ENCODE measurements at regions not wholly inside any gene's neighbourhood (a gene's known extent, or its start where the extent isn't known, plus 50 kb on each side); places are given as distances from the start of the nearest gene placed in this dataset.
"Not testable (repeated sequence)": the region's sequence is repeated elsewhere in the genome, so short reads cannot be mapped to it uniquely, and the experiment has no call there.

- DNase-seq (ENCODE audit: low read depth, low spot score): no peak
Measured at GRCh38 chr12:76664731-76665130, 99.2 kb upstream of the ZDHHC17 start.

GRCh38 chr12:76666290-76666835, 97.6 kb upstream of the ZDHHC17 start:
- no peak for DNase-seq (ENCODE audit: low read depth, low spot score)

GRCh38 chr12:76669981-76670380, 93.9 kb upstream of the ZDHHC17 start:
- DNase-seq (ENCODE audit: low read depth, low spot score): no peak

- no peak for DNase-seq (ENCODE audit: low read depth, low spot score)
Measured at GRCh38 chr12:76670776-76671175, 93.1 kb upstream of the ZDHHC17 start.

GRCh38 chr12:76674669-76675315, 89.1 kb upstream of the ZDHHC17 start:
- DNase-seq (ENCODE audit: low read depth, low spot score): no peak

- not testable (repeated sequence) for DNase-seq (ENCODE audit: low read depth, low spot score)
Measured at GRCh38 chr12:76676261-76676660, 87.7 kb upstream of the ZDHHC17 start.

- DNase-seq (ENCODE audit: low read depth, low spot score): no peak
Measured at GRCh38 chr12:76678992-76679391, 84.9 kb upstream of the ZDHHC17 start.

- DNase-seq (ENCODE audit: low read depth, low spot score): no peak
Measured at GRCh38 chr12:76679778-76680177, 84.1 kb upstream of the ZDHHC17 start.

- DNase-seq (ENCODE audit: low read depth, low spot score): no peak
Measured at GRCh38 chr12:76680940-76681339, 83.0 kb upstream of the ZDHHC17 start.

- DNase-seq (ENCODE audit: low read depth, low spot score): no peak
Measured at GRCh38 chr12:76685246-76685678, 78.7 kb upstream of the ZDHHC17 start.

GRCh38 chr12:76687981-76688380, 75.9 kb upstream of the ZDHHC17 start:
- DNase-seq (ENCODE audit: low read depth, low spot score): no peak

GRCh38 chr12:76688631-76689030, 75.3 kb upstream of the ZDHHC17 start:
- DNase-seq (ENCODE audit: low read depth, low spot score): no peak

GRCh38 chr12:76690921-76691700, 72.8 kb upstream of the ZDHHC17 start:
- no peak for DNase-seq (ENCODE audit: low read depth, low spot score)

- no peak for DNase-seq (ENCODE audit: low read depth, low spot score)
Measured at GRCh38 chr12:76692846-76693245, 71.1 kb upstream of the ZDHHC17 start.

GRCh38 chr12:76694369-76694768, 69.5 kb upstream of the ZDHHC17 start:
- no peak for DNase-seq (ENCODE audit: low read depth, low spot score)

- DNase-seq (ENCODE audit: low read depth, low spot score): no peak
Measured at GRCh38 chr12:76696186-76696585, 67.7 kb upstream of the ZDHHC17 start.

GRCh38 chr12:76697849-76698248, 66.1 kb upstream of the ZDHHC17 start:
- no peak for DNase-seq (ENCODE audit: low read depth, low spot score)

GRCh38 chr12:76698316-76698715, 65.6 kb upstream of the ZDHHC17 start:
- DNase-seq (ENCODE audit: low read depth, low spot score): no peak

- no peak for DNase-seq (ENCODE audit: low read depth, low spot score)
Measured at GRCh38 chr12:76698966-76699365, 64.9 kb upstream of the ZDHHC17 start.

GRCh38 chr12:76701690-76702089, 62.2 kb upstream of the ZDHHC17 start:
- DNase-seq (ENCODE audit: low read depth, low spot score): no peak

GRCh38 chr12:76702946-76703345, 61.0 kb upstream of the ZDHHC17 start:
- no peak for DNase-seq (ENCODE audit: low read depth, low spot score)

- no peak for DNase-seq (ENCODE audit: low read depth, low spot score)
Measured at GRCh38 chr12:76704693-76705092, 59.2 kb upstream of the ZDHHC17 start.

- no peak for DNase-seq (ENCODE audit: low read depth, low spot score)
Measured at GRCh38 chr12:76706101-76706500, 57.8 kb upstream of the ZDHHC17 start.
